CD4-positive, alpha-beta T cell treated with Interleukin-6 for 4 hours (primary cell): ENCODE measurements at regions not wholly inside any gene's neighbourhood (a gene's known extent, or its start where the extent isn't known, plus 50 kb on each side); places are given as distances from the start of the nearest gene placed in this dataset.

Experiments
- DNase-seq: peaks from one replicate; pipeline ENCODE4 v3.0.0-alpha.2; 2020; ENCODE audit warnings: mixed read lengths

DNA sequence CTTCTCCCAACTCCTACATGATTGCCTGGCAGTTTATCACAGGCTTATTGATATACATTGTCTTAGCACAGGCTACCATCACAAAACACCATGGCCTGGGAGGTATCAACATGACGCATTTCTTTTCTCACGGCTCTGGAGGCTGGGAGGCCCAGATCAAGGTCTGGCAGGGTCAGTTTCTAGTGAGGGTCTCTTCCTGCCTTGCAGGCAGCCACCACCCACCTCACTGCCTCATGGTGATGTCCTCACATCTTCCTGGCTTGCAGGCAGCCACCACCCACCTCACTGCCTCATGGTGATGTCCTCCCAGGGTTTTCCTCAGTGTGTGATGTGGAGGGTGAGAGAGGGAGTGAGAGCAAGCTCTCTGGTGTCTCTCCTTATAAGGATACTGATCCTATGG, 599.3 kb upstream of the MKI67 start:
- no peak for DNase-seq

DNA sequence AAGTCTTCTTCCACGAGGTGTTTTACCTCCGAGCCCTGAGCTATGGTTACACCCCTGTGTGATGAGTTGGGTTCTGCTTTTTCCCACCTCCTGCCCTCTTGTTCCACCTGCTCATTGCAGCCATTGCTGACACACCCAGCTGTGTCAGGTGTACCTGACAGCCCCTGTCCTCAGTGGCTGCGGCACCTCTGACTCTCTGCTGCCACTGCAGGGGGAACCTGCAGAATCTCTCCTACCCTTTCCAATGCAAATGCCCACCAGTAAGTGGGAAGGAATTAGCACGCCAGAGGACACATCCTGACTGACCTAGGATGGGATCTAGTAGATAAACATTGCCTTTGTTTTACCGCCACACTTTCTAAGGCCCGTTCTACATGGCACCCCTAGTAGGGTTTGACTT, 600.9 kb upstream of the MKI67 start:
- DNase-seq = no peak

DNA sequence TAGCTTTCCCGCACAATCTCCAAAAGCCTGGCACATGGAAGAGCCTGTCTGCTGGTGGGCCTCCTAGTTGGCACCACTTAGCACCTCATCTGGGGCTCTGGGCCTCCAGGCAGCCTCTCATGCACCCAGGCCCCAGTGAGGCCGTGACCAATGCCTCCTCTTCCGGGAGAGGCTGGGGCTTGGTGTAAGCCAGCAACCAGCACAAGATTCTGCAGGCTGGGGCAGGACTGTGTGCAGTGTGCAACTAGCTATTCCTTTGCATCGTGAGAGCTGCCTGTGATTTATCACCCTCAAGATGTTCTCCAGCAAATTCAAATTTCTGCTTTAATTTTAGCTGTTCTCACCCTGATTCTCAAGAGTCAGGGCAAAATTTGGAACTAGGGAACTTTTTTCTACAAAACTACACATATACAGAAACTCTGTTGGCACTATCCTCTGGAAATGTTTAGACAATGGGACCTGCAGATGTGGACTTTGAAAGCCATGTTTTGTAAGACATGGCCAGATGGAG, 603.7 kb upstream of the MKI67 start:
- DNase-seq = no peak

DNA sequence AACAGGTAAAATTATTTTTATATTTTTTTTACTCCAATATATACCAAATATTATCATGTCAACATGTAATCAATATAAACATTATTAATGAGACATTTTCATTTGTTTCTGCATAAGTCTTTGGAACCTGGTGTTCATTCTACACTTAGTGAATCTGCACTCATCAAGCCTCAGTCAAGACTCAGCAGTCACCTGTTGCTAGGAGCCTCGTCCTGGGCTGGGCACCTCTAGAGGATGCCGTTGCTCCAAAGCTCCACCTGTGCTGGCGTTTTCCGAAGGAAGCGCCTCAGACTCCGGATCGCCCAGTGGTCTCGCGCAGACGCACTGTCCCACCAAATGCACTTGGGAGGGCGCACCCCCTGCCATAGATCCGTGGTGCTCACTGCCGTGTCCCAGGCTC, 604.7 kb upstream of the MKI67 start:
- DNase-seq = no peak

GRCh38 chr10:128734161-128734560, 607.9 kb upstream of the MKI67 start:
- no peak for DNase-seq

GRCh38 chr10:128734734-128735133, 608.5 kb upstream of the MKI67 start:
- DNase-seq = no peak

GRCh38 chr10:128735996-128736395, 609.8 kb upstream of the MKI67 start:
- DNase-seq = no peak

GRCh38 chr10:128738386-128738915, 612.2 kb upstream of the MKI67 start:
- DNase-seq = no peak

DNA sequence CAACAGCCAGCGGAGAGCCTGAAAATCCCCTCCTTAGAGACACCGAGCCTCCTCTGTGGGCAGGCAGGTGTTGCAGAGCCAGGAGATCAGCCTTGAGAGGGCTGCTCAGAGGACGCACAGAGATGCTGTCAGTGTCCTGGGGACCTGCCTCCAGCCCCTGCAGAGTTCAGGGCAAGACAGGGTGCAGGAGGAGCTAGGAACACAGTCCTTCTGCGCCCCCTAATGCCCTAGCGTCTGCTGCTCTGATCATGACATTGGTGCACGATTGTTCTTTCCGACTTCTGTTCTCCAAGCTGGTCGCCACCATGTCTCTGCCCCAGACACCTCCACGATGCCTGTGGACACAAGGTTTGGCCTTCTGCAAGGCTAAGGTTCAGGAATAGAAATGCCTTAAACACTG, 613.7 kb upstream of the MKI67 start:
- DNase-seq = no peak

GRCh38 chr10:128741180-128741579, 615.0 kb upstream of the MKI67 start:
- DNase-seq = no peak

DNA sequence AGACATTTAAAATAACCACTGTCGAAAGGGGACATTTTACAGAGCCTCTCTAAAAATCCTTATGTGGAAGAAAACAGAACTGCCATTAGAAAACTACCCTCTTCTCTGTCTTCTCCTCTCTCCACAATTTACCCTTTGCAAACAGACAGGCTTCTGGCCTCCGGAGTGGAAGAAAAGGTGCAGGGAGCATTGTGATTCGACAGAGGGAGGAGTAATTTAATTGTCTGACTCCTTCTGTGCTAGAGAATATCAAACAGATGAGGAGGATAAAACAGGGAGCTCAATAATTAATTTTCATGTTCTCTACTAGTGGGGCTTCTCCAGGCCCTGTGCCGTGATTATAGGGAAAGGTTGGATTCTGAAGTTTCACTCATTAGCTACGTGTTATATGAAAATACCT, 615.5 kb upstream of the MKI67 start:
- DNase-seq = no peak

- DNase-seq = no peak
These were observed 617.9 kb upstream of the MKI67 start for GRCh38 chr10:128744092-128744491.

DNA sequence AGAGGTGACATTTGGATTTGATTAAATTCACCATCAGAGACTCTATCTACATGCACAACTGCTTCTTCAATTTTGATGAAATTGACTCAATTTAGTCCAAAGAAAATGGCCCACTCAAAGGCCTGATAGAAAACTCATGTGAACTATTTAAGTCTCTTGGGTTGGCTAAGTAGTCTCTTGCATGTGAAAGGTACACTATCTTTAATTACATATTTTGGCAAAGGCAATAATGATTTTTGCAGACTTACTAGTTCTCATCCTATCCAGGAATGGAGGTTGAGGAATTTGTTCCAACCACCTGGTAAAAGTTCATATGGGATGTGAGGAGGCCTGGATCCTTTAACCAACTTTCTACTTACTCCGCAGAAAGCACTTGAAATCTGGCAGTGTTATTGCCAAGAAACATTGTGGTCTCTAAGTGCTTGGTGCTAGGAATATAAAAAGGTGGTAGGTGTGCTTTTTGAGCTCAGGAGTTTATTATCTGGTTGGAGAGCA, 618.6 kb upstream of the MKI67 start:
- no peak for DNase-seq

DNA sequence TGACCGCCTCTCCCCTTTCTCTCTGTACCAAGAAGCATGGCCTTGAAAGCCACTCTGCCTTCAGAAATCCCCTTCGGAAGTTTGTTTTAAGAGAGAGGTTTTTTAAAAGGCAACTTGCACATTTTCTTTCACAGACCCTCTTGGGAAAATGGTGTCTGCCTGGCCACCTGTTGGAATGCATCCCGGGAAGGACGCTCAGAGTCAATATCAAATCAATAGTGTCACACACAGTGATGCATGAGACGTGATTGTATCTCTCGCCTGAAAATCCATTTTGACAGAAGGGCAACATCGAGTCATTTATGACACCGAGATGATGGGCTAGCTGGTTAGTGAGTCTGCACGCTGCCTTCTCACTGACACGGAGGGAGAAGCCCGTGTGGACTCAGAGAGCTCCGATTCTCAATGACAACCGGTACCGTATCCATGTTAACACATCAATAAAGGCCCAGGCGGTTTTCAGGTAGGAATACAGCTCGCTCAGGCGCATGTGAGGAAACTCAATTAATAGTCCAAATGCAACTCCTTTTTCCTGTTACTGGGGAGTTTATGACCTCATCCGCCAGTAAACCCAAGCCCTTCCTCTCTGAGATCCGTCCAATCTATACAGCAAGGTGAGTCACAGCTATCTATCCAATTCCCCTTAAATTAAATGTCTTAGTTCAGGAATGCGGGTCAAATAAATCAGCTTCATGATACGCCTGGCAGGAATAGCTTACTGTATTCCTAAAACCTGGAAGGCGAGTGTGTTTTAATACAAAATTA, 621.5 kb upstream of the MKI67 start:
- DNase-seq = no peak

DNA sequence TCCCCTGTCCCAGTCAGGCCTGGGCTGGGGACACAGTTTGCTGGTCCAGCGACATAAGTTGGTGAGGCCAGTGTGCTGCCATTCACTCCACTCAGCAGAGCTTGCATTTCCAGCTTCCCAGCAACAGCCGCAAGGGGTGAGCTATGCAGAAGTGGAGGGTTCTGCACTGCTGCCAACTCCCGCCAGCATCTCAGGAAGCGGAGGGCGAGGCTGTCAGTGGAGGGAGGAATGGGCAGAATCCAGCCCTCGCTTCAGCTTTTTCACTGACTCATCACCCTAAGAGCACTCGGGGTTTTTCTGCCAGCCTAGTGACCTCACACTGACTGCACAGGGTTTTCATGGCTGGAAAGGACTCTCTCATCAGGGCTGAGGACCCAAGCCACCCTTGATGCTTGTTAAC, 625.1 kb upstream of the MKI67 start:
- no peak for DNase-seq

- DNase-seq = no peak
These were observed 625.6 kb upstream of the MKI67 start for GRCh38 chr10:128751851-128752250.

DNA sequence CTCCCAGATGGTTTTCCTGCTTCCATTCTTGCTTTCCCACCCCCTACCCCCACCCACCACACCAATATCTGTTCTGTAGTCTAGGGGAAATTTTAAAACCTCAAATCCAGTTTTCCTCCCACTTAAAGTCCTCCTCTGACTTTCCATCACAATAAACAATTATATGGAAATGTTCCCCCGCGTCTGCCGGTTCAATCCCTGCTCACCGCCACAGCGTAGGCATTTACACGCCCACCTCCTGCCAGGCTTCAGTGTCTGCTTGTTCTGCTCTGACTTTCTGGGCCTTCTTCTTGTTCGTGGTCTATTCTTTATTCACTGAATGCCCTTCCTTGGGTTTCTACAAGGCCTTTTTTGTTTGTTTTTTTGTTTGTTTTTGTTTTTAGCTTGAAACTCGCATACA, 633.0 kb upstream of the MKI67 start:
- DNase-seq = no peak

DNA sequence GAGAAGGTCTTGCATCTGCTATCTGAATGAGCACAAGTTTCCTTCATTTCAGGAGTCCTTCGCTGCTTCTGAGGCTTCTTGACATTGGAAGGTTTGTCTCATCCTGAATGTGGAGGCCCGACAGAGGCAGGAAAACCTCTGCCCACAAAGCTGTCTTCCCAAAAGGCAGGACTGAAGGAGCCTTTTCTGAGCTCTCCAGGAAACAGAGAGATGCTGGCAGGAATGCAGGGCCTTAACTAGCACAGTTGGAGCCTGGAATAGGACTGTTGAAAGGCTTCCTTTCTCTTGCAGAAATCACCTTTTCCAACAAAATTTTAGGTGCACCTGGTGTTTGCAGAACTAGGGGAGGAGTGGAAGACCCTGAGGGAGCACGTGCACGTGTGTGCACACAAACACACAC, 637.4 kb upstream of the MKI67 start:
- DNase-seq = no peak

- DNase-seq = no peak
These were observed 638.0 kb upstream of the MKI67 start for GRCh38 chr10:128764190-128764589.

DNA sequence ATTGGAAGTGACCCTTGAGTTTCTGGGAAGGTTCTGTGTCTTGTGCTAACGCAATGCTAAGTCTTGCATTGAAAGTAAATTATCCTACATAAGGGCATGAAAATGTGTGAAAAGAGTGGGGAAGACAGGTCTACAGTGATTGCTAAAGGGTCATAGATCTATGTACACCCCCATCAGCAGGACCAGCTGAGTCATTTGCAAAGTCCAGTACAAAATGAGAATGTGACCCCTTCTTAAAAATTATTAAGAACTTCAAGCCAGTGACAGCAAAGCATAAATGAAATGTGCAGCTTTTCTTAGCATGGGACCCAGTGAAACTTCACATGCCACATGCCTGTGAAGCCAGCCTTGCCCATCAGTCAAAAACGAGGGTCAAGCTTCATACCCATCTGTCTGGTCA, 640.7 kb upstream of the MKI67 start:
- no peak for DNase-seq

DNA sequence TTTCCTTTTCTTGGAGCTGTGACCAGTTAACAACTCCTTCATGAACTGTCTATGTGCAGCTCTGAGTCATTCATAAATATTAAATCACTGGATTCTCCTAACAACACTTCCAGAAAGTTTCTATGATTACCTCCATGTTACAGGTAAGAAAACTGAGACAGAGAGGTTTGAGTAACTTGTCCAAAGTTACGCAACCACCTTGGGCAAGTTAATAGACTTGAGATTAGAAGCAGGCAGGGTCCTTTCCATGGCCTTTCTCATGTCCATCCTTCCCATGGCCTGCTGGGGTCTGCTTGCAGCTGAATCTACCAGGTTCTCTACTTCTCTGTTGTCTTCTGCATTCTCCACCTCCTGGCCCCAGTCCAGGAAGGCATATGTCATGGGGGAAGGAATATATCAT, 648.8 kb upstream of the MKI67 start:
- DNase-seq = no peak

GRCh38 chr10:128775743-128776142, 649.5 kb upstream of the MKI67 start:
- no peak for DNase-seq

GRCh38 chr10:128776673-128777252, 650.5 kb upstream of the MKI67 start:
- no peak for DNase-seq

DNA sequence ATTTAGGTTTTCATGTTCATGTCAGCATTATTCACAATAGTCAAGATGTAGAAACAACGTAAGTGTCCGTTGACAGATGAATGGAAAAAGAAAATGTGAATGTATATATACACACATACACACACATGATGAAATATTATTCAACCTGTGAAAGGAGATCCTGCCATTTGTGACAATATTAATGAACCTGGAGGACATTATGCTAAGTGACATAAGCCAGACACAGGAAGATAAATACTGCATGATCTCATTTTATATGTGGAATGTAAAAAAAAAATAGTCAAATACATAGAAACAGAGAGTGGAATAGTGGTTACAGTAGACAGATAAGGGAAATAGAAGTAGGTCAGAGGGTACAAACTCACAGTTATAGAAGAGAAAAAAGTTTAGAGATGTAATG, 651.1 kb upstream of the MKI67 start:
- no peak for DNase-seq
